NOMO-1 treated with dmso at 0.1 percent for 144 hours (cell line): ENCODE measurements at regions not wholly inside any gene's neighbourhood (a gene's known extent, or its start where the extent isn't known, plus 50 kb on each side); places are given as distances from the start of the nearest gene placed in this dataset.
"Not testable (repeated sequence)": the region's sequence is repeated elsewhere in the genome, so short reads cannot be mapped to it uniquely, and the experiment has no call there.

Source experiments
- DNase-seq: peaks from one replicate; lab custom pipeline; 2025; ENCODE audit not compliant: unreplicated experiment; lab: John Stamatoyannopoulos, UW

- DNase-seq = not testable (repeated sequence)
Measured at GRCh38 chr7:13274205-13274604, 586.8 kb downstream of the ARL4A start.

GRCh38 chr7:13276977-13277376 lies 589.5 kb downstream of the ARL4A start:
- no peak for DNase-seq

GRCh38 chr7:13278020-13278419 lies 590.6 kb downstream of the ARL4A start:
- DNase-seq = no peak

- no peak for DNase-seq
Measured at GRCh38 chr7:13279854-13280435, 592.5 kb downstream of the ARL4A start.

- no peak for DNase-seq
Measured at GRCh38 chr7:13282377-13282980, 595.0 kb downstream of the ARL4A start.

- no peak for DNase-seq
Measured at GRCh38 chr7:13286916-13287315, 599.5 kb downstream of the ARL4A start.

GRCh38 chr7:13288516-13288915 lies 601.1 kb downstream of the ARL4A start:
- no peak for DNase-seq

- no peak for DNase-seq
Measured at GRCh38 chr7:13290975-13291374, 603.5 kb downstream of the ARL4A start.

- no peak for DNase-seq
Measured at GRCh38 chr7:13293264-13294002, 606.0 kb downstream of the ARL4A start.

GRCh38 chr7:13307040-13307439 lies 619.6 kb downstream of the ARL4A start:
- no peak for DNase-seq

GRCh38 chr7:13308423-13308822 lies 621.0 kb downstream of the ARL4A start:
- no peak for DNase-seq

GRCh38 chr7:13309535-13309934 lies 622.1 kb downstream of the ARL4A start:
- no peak for DNase-seq

GRCh38 chr7:13312307-13312706 lies 624.9 kb downstream of the ARL4A start:
- DNase-seq = no peak

- DNase-seq = no peak
Measured at GRCh38 chr7:13320333-13320732, 632.9 kb downstream of the ARL4A start.

- DNase-seq = no peak
Measured at GRCh38 chr7:13321316-13321715, 633.9 kb downstream of the ARL4A start.

- DNase-seq = no peak
Measured at GRCh38 chr7:13322126-13322525, 634.7 kb downstream of the ARL4A start.

- no peak for DNase-seq
Measured at GRCh38 chr7:13327669-13328068, 640.2 kb downstream of the ARL4A start.

GRCh38 chr7:13333371-13333770 lies 645.9 kb downstream of the ARL4A start:
- no peak for DNase-seq

- DNase-seq = no peak
Measured at GRCh38 chr7:13336227-13336626, 648.8 kb downstream of the ARL4A start.

- no peak for DNase-seq
Measured at GRCh38 chr7:13352677-13353076, 636.8 kb downstream of the ETV1 start.

- DNase-seq = no peak
Measured at GRCh38 chr7:13359656-13360055, 629.8 kb downstream of the ETV1 start.

- no peak for DNase-seq
Measured at GRCh38 chr7:13386741-13387140, 602.7 kb downstream of the ETV1 start.
